Psoas muscle (tissue), 7 donors: ENCODE measurements at regions not wholly inside any gene's neighbourhood (a gene's known extent, or its start where the extent isn't known, plus 50 kb on each side); places are given as distances from the start of the nearest gene placed in this dataset.
A peak's percentile ranks its signal among the peaks of the same experiment; 100 is the strongest.

Source experiments
- ATAC-seq, 4 donors: fragments of 200-7000 bp; cut with Tn5 transposase; one replicate each; pipeline ENCODE4 v1.9.1; 2020; ENCODE audit warnings: moderate library complexity in 3 of 4, mild to moderate bottlenecking in 2 of 4
- DNase-seq, 2 donors: peaks; one replicate each; pipeline ENCODE4 v3.0.0-alpha.2; 2020
- H3K27ac ChIP-seq: fragments of 200-600 bp; one replicate; pipeline ENCODE4 v1.8.0; 2022
- H3K27me3 ChIP-seq, 3 donors: fragments of 200-600 bp in 1 of 3; one replicate each; pipeline versions ENCODE4 v1.6.1 to v1.8.0; 2013 to 2022; ENCODE audit warnings: low read length in 2 of 3, mild to moderate bottlenecking in 2 of 3, moderate library complexity in 1 of 3; ENCODE audit not compliant: insufficient read depth in 3 of 3
- H3K36me3 ChIP-seq, 2 donors: fragments of 200-600 bp in 1 of 2; one replicate each; pipeline versions ENCODE4 v1.6.1 to v1.8.0; 2013 to 2022; ENCODE audit warnings: low read depth in 1 of 2, mild to moderate bottlenecking in 1 of 2, moderate library complexity in 1 of 2; ENCODE audit not compliant: insufficient read depth in 1 of 2
- H3K4me1 ChIP-seq: fragments of 200-600 bp; one replicate; pipeline ENCODE4 v1.8.0; 2022
- H3K4me3 ChIP-seq: fragments of 200-600 bp; one replicate; pipeline ENCODE4 v1.8.0; 2022; ENCODE audit warnings: mild to moderate bottlenecking
- H3K9me3 ChIP-seq: fragments of 200-600 bp; one replicate; pipeline ENCODE4 v1.8.0; 2022
- WGBS, 3 donors: extraction: QIAGEN DNeasy Blood & Tissue Kit; methylation state at CpG; one replicate each; pipeline versions ENCODE4 v1.1.6 to v1.1.7; 2013; 5-methylcytosine and 5-hydroxymethylcytosine counted together
- intact Hi-C, 2 donors: fragments of 100-400 bp; cut with DNase I; formaldehyde crosslinking; loops; one replicate each; pipeline versions ENCODE4 v1.11.0 to v1.14.2; 2022
- TF ChIP-seq, protein P1 (sequence below): fragments of 200-600 bp; IDR thresholded peaks from one replicate; pipeline ENCODE4 v1.8.0; 2022; ENCODE audit warnings: antibody characterized with exemption
- donor health status: healthy with polysubstance abuse.
- donor health status: DM: no; HTN: no; CAD: no; lungs with moderate emphysema.
- donor health status: Bipolar disorder and iron deficiency.
- donor health status: healthy.
- donor health status: DM: yes; HTN: yes; CAD: no.
- donor health status: DM: no; HTN: no; CAD: no.
- donor health status: DM: yes; HTN: yes; CAD: no.

DNA sequence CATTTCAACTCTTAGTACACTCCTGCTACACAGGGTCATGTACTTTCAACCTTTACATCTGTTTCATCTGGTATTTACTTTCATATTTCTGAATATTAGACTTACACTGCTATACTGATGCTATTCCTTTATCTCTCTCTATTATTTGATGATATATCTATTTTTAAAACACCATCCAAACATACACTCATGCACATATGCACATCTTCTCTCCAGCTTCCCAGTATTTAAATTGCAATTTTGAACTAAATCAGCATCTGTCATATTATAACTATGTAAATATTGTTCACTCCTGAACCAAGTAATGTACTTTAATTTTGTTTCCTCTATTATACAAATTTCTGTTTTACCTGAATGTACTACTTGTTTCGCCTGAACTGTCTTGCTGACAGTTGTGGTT lies 293.6 kb upstream of the FLRT2 start:
- WGBS, 3 donors: 91 to 96% (median 92%) methylated on average over 1 of the region's 1 CpG
- no peak for ATAC-seq
- intact Hi-C loops: no loop called here

DNA sequence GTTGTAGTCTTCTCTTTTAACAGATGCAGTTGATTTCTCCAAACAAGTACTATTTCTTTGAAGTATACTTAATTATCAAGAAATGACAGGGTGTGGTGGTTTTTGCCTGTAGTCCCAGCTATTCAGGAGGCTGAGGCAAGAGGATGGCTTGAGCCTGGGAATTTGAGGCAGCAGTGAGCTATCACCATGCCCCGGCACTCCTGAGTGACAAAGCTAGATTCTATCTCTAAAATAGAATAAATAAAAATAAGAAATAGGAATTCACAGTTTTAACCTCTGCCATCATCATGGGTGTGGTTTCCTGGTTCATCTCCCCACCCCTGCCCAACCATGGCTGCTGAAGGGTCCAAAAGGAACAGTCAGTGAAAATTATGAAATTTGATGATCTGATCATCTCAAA lies 290.2 kb upstream of the FLRT2 start:
- WGBS, 3 donors: 79 to 91% (median 83%) methylated on average over 1 of the region's 1 CpG
- H3K4me1 ChIP-seq: peaks cover 15% of the 10 kb centered on the region
- ATAC-seq: no peak
- intact Hi-C loops: no loop called here
- no peak overlapping the region for H3K4me3 ChIP-seq
- H3K27ac ChIP-seq: no peak overlapping the region
- DNase-seq: no peak
- H3K27me3 ChIP-seq: no peaks in the 10 kb centered on the region
- TF ChIP-seq, protein P1, sequence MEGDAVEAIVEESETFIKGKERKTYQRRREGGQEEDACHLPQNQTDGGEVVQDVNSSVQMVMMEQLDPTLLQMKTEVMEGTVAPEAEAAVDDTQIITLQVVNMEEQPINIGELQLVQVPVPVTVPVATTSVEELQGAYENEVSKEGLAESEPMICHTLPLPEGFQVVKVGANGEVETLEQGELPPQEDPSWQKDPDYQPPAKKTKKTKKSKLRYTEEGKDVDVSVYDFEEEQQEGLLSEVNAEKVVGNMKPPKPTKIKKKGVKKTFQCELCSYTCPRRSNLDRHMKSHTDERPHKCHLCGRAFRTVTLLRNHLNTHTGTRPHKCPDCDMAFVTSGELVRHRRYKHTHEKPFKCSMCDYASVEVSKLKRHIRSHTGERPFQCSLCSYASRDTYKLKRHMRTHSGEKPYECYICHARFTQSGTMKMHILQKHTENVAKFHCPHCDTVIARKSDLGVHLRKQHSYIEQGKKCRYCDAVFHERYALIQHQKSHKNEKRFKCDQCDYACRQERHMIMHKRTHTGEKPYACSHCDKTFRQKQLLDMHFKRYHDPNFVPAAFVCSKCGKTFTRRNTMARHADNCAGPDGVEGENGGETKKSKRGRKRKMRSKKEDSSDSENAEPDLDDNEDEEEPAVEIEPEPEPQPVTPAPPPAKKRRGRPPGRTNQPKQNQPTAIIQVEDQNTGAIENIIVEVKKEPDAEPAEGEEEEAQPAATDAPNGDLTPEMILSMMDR: no peak
- H3K36me3 ChIP-seq: no peaks in the 10 kb centered on the region
- no peaks in the 10 kb centered on the region for H3K9me3 ChIP-seq

More for the DNA sequence above, 293.6 kb upstream of the FLRT2 start:
- Histone ChIP-seq H3K27ac (no peak overlapping the region), H3K27me3 (peaks cover 0 to 2% (median 0%) of the 10 kb centered on the region in 3 donors), H3K4me3 (no peak overlapping the region), H3K9me3 (no peaks in the 10 kb centered on the region), H3K36me3 (no peaks in the 10 kb centered on the region), H3K4me1 (peaks cover 7% of the 10 kb centered on the region)
- TF ChIP-seq, protein P1: no peak
- DNase-seq: no peak

DNA sequence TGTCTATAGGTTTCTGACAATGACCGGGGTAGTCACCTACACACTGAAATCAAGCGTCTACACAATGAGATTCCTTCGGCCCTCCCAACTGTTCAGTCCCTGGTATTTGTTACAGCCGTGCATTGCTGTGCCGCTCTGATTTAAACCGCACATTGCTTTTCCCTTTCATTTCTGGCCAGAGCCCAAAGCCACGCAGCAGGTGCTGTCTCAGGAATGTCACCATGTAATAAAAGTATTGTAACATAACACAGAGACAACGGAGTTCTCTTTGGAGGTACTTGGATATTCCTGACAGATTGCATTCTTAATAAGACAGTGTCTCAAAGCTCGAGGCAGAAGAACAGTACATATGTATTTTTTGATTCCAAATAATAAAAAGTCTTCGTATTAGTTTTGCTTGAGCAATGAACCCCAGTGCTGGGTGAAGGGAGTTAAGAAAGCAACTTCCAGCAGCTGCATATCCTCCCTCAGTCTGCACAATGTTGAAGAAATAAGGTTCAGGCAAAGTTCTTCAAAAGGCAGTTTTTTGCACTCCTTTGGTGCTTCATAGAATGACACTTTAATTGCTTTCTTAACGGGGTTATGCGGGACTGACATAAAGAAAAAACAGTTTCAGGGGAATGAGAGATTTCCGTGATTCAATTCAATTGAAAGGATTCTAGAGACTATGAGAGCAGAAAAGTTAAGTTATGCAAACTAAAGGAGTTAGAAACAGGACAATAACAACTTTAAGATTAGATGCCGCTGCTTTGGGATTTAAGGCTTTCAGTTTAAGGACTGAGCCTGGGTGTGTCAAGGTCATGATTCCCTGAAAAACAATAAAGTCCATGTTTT lies 288.7 kb upstream of the FLRT2 start:
- H3K4me3 ChIP-seq: peak overlapping the region; percentile 34
- no peaks in the 10 kb centered on the region for H3K36me3 ChIP-seq
- intact Hi-C loops: no loop called here
- no peak overlapping the region for H3K27ac ChIP-seq
- TF ChIP-seq, protein P1: no peak
- no peaks in the 10 kb centered on the region for H3K9me3 ChIP-seq
- WGBS, 3 donors: 19 to 23% (median 23%) methylated on average over 14 of the region's 14 CpGs
- no peaks in the 10 kb centered on the region for H3K27me3 ChIP-seq
- H3K4me1 ChIP-seq: peaks cover 15% of the 10 kb centered on the region
- DNase-seq (peak in 1 of 2 donors; percentile 23), ATAC-seq (peak; percentile 52 to 77 (median 65))

DNA sequence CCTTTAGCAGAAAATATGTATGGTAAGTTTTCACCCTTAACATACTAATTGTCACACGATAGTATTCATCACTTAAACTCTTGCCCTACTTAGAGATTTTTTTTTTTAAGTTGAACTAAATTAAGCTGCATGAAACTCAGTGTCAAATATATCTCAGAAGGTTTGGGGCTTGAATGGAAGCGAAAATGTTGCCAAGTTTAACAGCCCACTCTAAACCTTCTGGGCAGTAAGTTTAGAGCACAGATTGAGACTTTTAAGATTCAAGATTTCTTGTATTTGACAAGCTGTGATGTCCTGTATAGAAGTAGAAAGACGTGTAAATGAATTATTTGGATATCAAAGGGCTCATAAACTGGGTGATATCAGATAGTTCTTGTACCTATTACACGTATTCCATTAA lies 287.3 kb upstream of the FLRT2 start:
- DNase-seq (no peak), ATAC-seq (no peak)
- Histone ChIP-seq H3K4me3 (no peak overlapping the region), H3K36me3 (no peaks in the 10 kb centered on the region), H3K4me1 (peaks cover 15% of the 10 kb centered on the region), H3K27me3 (no peaks in the 10 kb centered on the region), H3K27ac (no peak overlapping the region), H3K9me3 (no peaks in the 10 kb centered on the region)
- WGBS, 3 donors: 48 to 69% (median 66%) methylated on average over 4 of the region's 4 CpGs
- intact Hi-C loops: no loop called here
- TF ChIP-seq, protein P1: no peak
